BLaER1 treated with 17β-estradiol and CSF1 and Interleukin-3, amounts not matched to agents 10 nM and 100 nM (cell line): ENCODE measurements at regions not wholly inside any gene's neighbourhood (a gene's known extent, or its start where the extent isn't known, plus 50 kb on each side); places are given as distances from the start of the nearest gene placed in this dataset.
"Not testable (repeated sequence)": the region's sequence is repeated elsewhere in the genome, so short reads cannot be mapped to it uniquely, and the experiment has no call there.

Experiments used
- H3K27ac ChIP-seq, 11 experiments: shearing (Covaris generic); formaldehyde crosslinking; 2 replicates each; pipeline ENCODE4 v1.8.1; 2022
- H3K27me3 ChIP-seq, 11 experiments: shearing (Covaris generic); formaldehyde crosslinking; 2 replicates each; pipeline ENCODE4 v1.8.1; 2022
- H3K36me3 ChIP-seq, 11 experiments: shearing (Covaris generic); formaldehyde crosslinking; 2 replicates each; pipeline ENCODE4 v1.8.1; 2022
- H3K4me1 ChIP-seq, 10 experiments: shearing (Covaris generic); formaldehyde crosslinking; 2 replicates each; pipeline ENCODE4 v1.8.1; 2022
- H3K4me2 ChIP-seq, 11 experiments: shearing (Covaris generic); formaldehyde crosslinking; 2 replicates each; pipeline ENCODE4 v1.8.1; 2022
- H3K4me3 ChIP-seq, 10 experiments: shearing (Covaris generic); formaldehyde crosslinking; 2 replicates each; pipeline ENCODE4 v1.8.1; 2022
- H3K9ac ChIP-seq, 11 experiments: shearing (Covaris generic); formaldehyde crosslinking; 2 replicates each; pipeline ENCODE4 v1.8.1; 2022
- H3K9me3 ChIP-seq, 11 experiments: shearing (Covaris generic); formaldehyde crosslinking; replicated peaks in 1 of 11; 2 replicates each; pipeline ENCODE4 v1.8.1; 2022
- H4K20me1 ChIP-seq, 11 experiments: shearing (Covaris generic); formaldehyde crosslinking; 2 replicates each; pipeline ENCODE4 v1.8.1; 2022
- Cebpa-rat ChIP-seq, 11 experiments: shearing (Covaris generic); IDR thresholded peaks; 2 replicates each; pipeline ENCODE4 v1.8.1; 2022

- Histone ChIP-seq H3K4me2 (no peak overlapping the region), H3K27ac (no peak overlapping the region), H3K4me1 (no peaks in the 10 kb centered on the region), H3K9ac (no peak overlapping the region), H4K20me1 (no peaks in the 10 kb centered on the region), H3K36me3 (no peaks in the 10 kb centered on the region), H3K27me3 (no peaks in the 10 kb centered on the region), H3K4me3 (no peak overlapping the region), H3K9me3 (peaks cover 14 to 20% (median 18%) of the 10 kb centered on the region in 11 experiments; a peak in 21 of 22 replicates)
- TF ChIP-seq Cebpa-rat (IDR thresholded peaks at IDR 0.05), result no peak
Measured at GRCh38 chr3:16012086-16012485, 162.4 kb upstream of the GALNT15 start.

- H3K27ac ChIP-seq, result no peak overlapping the region
- no peaks in the 10 kb centered on the region for H3K36me3 ChIP-seq
- H4K20me1 ChIP-seq, result no peaks in the 10 kb centered on the region
- no peak for TF ChIP-seq Cebpa-rat (IDR thresholded peaks at IDR 0.05)
- H3K4me2 ChIP-seq, result no peak overlapping the region
- no peaks in the 10 kb centered on the region for H3K4me1 ChIP-seq
- H3K9ac ChIP-seq, result no peak overlapping the region
- H3K27me3 ChIP-seq, result no peaks in the 10 kb centered on the region
- peaks cover 1 to 6% (median 4%) of the 10 kb centered on the region in 11 experiments; a peak in 14 of 22 replicates for H3K9me3 ChIP-seq
- H3K4me3 ChIP-seq, result no peak overlapping the region
Measured at GRCh38 chr3:16013568-16013967, 160.9 kb upstream of the GALNT15 start.

DNA sequence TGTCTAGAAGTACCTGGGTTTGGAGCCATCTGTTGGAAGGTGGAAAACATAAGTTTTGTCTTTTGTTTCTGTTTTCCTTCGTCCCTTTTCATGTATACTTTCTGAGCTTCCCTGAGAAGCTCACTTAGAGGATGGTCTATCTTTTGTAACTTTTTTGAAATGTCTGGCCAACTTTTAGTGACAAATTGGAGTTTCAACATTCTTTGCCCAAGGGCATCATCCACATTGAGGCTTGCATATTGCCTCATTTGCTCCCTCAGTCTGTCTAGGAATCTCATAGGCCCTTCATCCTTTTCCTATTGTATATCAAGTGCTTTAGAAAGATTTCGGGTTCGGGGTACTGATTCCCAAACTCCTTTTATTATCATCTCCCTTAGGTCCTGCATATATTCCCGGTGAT, 152.7 kb upstream of the GALNT15 start:
- H3K9ac ChIP-seq, H3K36me3 ChIP-seq, H3K27ac ChIP-seq, H3K4me3 ChIP-seq, H3K4me2 ChIP-seq, H4K20me1 ChIP-seq, H3K27me3 ChIP-seq, H3K4me1 ChIP-seq: not testable (repeated sequence)
- peaks cover 8 to 20% (median 13%) of the 10 kb centered on the region in 11 experiments; a peak in 17 of 22 replicates for H3K9me3 ChIP-seq

DNA sequence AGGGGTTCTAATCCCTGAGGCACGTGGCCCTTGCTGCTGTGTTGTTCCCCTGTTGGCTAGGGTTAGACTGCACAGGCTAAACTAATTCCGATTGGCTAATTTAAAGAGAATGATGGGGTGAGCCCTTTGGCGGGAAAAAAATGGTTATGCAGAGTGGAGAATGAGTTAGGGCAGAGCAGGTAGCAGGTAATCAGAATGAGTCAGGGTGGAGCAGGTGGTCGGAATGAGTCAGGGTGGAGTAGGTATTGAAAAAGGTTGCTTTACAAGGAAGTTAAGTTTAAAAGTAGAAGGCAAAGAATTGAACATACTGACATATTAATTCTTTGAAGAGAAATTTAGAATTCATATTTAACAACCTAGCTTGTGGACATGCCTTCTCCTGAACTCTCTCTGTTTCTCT, 150.6 kb upstream of the GALNT15 start:
- not testable (repeated sequence) for H3K27me3 ChIP-seq, H3K36me3 ChIP-seq, H4K20me1 ChIP-seq, H3K9ac ChIP-seq, H3K4me1 ChIP-seq, H3K27ac ChIP-seq, H3K4me3 ChIP-seq, H3K4me2 ChIP-seq
- H3K9me3 ChIP-seq, result peaks cover 8 to 20% (median 13%) of the 10 kb centered on the region in 11 experiments; a peak in 17 of 22 replicates

DNA sequence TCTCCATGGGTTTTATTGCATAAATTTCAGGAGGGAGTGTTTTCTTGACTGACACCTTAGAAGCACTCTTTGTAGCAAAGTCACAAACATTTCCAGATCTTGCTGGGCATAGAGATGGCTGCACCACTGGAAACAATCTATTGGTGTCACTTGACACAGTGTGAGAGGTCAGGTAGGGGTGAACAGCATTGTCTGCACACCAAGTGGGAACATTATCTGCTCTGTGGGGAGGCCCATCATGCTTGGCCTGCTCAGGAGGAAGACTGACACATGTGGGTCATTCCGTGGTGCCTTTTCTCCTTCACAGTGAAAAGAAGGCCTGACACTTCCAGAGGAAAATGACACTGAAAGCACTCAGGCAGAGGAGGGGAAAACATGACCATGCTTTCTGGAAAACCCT, 149.9 kb upstream of the GALNT15 start:
- TF ChIP-seq Cebpa-rat (IDR thresholded peaks at IDR 0.05), result no peak
- no peaks in the 10 kb centered on the region for H4K20me1 ChIP-seq
- no peak overlapping the region for H3K9ac ChIP-seq
- peaks cover 8 to 20% (median 13%) of the 10 kb centered on the region in 11 experiments; a peak in 17 of 22 replicates for H3K9me3 ChIP-seq
- no peak overlapping the region for H3K4me3 ChIP-seq
- no peak overlapping the region for H3K27ac ChIP-seq
- no peaks in the 10 kb centered on the region for H3K4me1 ChIP-seq
- H3K4me2 ChIP-seq, result no peak overlapping the region
- H3K36me3 ChIP-seq, result no peaks in the 10 kb centered on the region
- no peaks in the 10 kb centered on the region for H3K27me3 ChIP-seq

GRCh38 chr3:16026753-16027152, 147.7 kb upstream of the GALNT15 start:
- H3K4me2 ChIP-seq, result no peak overlapping the region
- H4K20me1 ChIP-seq, result no peaks in the 10 kb centered on the region
- H3K4me3 ChIP-seq, result no peak overlapping the region
- no peaks in the 10 kb centered on the region for H3K36me3 ChIP-seq
- H3K9ac ChIP-seq, result no peak overlapping the region
- no peaks in the 10 kb centered on the region for H3K27me3 ChIP-seq
- H3K9me3 ChIP-seq, result peaks cover 8 to 20% (median 13%) of the 10 kb centered on the region in 11 experiments; a peak in 17 of 22 replicates
- H3K4me1 ChIP-seq, result no peaks in the 10 kb centered on the region
- no peak for TF ChIP-seq Cebpa-rat (IDR thresholded peaks at IDR 0.05)
- no peak overlapping the region for H3K27ac ChIP-seq

DNA sequence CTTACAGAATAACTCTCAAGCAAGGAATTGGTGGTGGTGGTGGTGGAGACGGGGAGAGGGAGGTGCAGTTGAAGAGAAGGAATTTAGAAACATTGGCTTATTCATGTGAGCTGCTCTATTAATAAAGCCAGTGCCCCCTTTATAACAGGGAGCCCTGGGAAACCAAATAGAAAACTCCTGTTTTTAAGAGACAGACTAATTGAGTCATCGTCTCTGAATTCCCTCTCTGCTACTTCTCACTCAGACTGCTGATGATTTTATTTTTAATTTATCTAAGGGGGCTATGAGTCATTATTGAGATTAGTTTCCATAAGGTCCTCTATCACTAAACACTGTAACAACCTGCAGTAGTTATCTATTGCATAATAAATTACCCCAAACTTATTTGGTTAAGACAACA, 145.9 kb upstream of the GALNT15 start:
- Histone ChIP-seq H3K27ac (no peak overlapping the region), H3K9ac (no peak overlapping the region), H4K20me1 (no peaks in the 10 kb centered on the region), H3K4me1 (no peaks in the 10 kb centered on the region), H3K36me3 (no peaks in the 10 kb centered on the region), H3K27me3 (no peaks in the 10 kb centered on the region), H3K4me2 (no peak overlapping the region), H3K9me3 (peaks cover 3 to 9% (median 5%) of the 10 kb centered on the region in 11 experiments; a peak in 17 of 22 replicates), H3K4me3 (no peak overlapping the region)
- no peak for TF ChIP-seq Cebpa-rat (IDR thresholded peaks at IDR 0.05)

DNA sequence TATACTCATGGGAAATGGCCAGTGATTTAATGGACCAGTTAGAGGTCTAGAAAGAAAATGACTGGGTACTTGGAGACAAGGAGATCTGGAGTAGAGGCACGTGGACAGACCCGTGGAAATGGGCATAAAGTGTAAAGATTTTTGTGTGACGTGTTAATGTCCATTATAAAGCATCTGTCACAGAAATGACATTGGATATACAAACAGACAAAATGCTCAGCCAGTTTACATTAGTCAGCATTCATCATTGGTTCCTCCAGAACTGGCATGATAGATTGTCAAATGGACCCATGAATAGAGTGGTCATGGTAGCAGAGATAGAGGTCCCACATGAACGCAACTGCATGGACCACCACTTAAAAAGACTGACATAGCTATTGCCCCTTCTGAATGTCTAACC, 144.1 kb upstream of the GALNT15 start:
- H3K9me3 ChIP-seq, result no peaks in the 10 kb centered on the region
- H4K20me1 ChIP-seq, result no peaks in the 10 kb centered on the region
- no peaks in the 10 kb centered on the region for H3K36me3 ChIP-seq
- H3K4me2 ChIP-seq, result no peak overlapping the region
- no peak overlapping the region for H3K4me3 ChIP-seq
- H3K27ac ChIP-seq, result no peak overlapping the region
- no peaks in the 10 kb centered on the region for H3K4me1 ChIP-seq
- TF ChIP-seq Cebpa-rat (IDR thresholded peaks at IDR 0.05), result no peak
- H3K9ac ChIP-seq, result no peak overlapping the region
- H3K27me3 ChIP-seq, result no peaks in the 10 kb centered on the region

- H3K9ac ChIP-seq, result no peak overlapping the region
- H3K4me3 ChIP-seq, result no peak overlapping the region
- no peaks in the 10 kb centered on the region for H3K9me3 ChIP-seq
Measured at GRCh38 chr3:16031434-16031833, 143.0 kb upstream of the GALNT15 start.

GRCh38 chr3:16033889-16034687, 140.4 kb upstream of the GALNT15 start:
- TF ChIP-seq Cebpa-rat (IDR thresholded peaks at IDR 0.05), result no peak
- H3K9ac ChIP-seq, result no peak overlapping the region
- H3K4me3 ChIP-seq, result no peak overlapping the region
- H3K27me3 ChIP-seq, result no peaks in the 10 kb centered on the region
- H3K4me1 ChIP-seq, result no peaks in the 10 kb centered on the region
- no peak overlapping the region for H3K4me2 ChIP-seq
- no peaks in the 10 kb centered on the region for H3K36me3 ChIP-seq
- peaks cover 0 to 3% (median 2%) of the 10 kb centered on the region in 11 experiments; a peak in 7 of 22 replicates for H3K9me3 ChIP-seq
- H3K27ac ChIP-seq, result no peak overlapping the region
- H4K20me1 ChIP-seq, result no peaks in the 10 kb centered on the region

More at GRCh38 chr3:16031434-16031833, 143.0 kb upstream of the GALNT15 start:
- H3K4me2 ChIP-seq, result no peak overlapping the region
- no peak overlapping the region for H3K27ac ChIP-seq
- H3K36me3 ChIP-seq, result no peaks in the 10 kb centered on the region
- H4K20me1 ChIP-seq, result no peaks in the 10 kb centered on the region
- TF ChIP-seq Cebpa-rat (IDR thresholded peaks at IDR 0.05), result no peak
- no peaks in the 10 kb centered on the region for H3K27me3 ChIP-seq
- H3K4me1 ChIP-seq, result no peaks in the 10 kb centered on the region
